RCC 7860 (cell line): ENCODE measurements at regions not wholly inside any gene's neighbourhood (a gene's known extent, or its start where the extent isn't known, plus 50 kb on each side); places are given as distances from the start of the nearest gene placed in this dataset.

Experiments used
- DNase-seq: peaks from one replicate; pipeline ENCODE4 v3.0.0-alpha.2; 2015; ENCODE audit warnings: low spot score
- FAIRE-seq: peaks from 2 replicates; lab custom pipeline; 2012; peaks lifted over from hg19 to GRCh38; lab: Jason Lieb, UNC

- FAIRE-seq (no peak), DNase-seq (no peak)
Measured at GRCh38 chr5:27257696-27258095, 219.3 kb upstream of the CDH9 start.

DNA sequence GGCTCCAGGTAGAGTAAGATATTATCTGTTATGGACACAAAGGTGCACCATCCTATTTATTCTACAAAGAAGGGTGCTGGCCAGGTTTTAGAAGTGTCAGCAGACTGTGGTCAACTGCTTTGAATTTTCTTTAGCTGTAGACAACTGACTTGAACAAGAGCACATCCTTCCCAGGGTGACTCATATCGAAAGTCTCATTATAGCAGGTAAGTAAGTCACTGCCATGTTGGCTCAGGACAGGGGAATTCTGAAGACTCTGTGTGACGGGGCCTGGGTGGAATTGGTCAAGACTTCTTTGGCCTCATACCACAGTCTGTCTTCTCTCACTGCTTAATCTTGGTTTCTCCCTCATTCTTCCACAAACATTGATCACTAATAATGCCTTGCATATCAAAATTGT, 214.5 kb upstream of the CDH9 start:
- DNase-seq (no peak), FAIRE-seq (no peak)

DNA sequence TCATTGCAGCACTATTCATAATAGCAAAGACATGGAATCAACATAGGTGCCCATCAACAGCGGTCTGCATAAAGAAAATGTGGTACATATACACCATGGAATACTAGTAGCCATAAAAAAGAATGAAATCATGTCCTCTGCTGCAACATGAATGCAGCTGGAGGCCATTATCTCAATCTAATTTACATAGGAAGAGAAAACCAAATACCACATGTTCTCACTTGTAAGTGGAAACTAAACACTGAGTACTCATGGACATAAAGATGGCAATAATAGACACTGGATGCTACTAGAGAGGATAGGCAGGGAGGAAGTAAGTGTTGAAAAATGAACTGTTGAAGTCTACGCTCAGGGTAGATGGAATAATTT, 203.9 kb upstream of the CDH9 start:
- FAIRE-seq (no peak), DNase-seq (no peak)

GRCh38 chr5:27241564-27242257, 203.3 kb upstream of the CDH9 start:
- FAIRE-seq = peak; percentile 100
- peak; percentile 98 for DNase-seq

DNA sequence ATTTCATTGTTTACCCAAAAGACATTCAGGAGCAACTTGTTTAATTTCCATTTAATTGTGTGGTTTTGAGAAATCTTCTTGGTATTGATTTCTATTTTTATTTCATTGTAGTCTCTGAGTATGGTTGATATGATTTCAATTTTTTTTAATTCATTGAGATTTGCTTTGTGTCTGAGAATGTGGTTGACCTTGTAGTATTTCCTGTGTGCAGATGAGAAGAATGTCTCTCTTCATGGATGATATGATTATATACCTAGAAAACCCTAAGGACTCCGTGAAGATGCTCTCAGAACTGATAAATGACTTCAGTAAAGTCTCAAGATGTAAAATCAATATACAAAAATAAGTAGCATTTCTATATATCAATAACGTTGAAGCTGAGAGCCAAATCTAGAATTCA, 202.4 kb upstream of the CDH9 start:
- FAIRE-seq = peak; percentile 78
- no peak for DNase-seq

DNA sequence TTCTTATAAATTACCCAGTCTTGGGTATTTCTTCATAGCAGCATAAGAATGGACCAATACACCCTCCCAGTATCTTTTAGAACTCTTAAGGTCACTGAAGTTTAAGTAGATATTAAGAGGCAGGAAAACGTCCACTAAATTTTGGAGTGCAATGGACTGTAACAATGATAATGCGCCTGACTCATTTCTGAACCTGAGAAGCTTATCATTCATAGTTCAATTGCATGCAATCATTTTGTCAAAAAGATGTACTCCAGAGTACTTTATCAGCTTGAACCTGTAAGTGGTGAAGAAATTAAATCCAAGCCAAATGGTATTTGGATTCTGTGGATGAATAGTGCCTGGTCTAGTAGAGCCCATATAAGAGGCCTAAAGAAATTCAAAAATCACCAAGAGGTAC, 196.5 kb upstream of the CDH9 start:
- DNase-seq (no peak), FAIRE-seq (peak; percentile 71)

GRCh38 chr5:27221410-27221809, 183.0 kb upstream of the CDH9 start:
- DNase-seq (no peak), FAIRE-seq (peak; percentile 87)

DNA sequence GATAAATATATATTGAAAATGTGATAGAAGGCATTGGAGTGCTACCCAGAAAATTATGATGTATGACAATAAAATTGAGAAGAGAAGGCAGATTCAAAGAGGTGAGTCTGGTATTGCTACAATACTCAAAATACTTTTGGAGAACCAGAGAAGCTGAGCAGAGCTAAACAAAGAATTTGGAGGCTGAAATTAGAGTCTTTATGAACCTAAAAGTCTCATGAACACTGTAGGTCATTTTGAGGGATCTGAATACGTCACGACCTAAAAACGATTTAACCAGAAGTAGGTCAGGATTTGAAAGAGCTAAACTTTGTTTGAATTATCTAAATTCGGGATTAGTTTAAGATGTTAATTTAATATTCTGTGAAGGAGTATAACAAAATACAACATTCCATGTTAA, 182.4 kb upstream of the CDH9 start:
- FAIRE-seq (no peak), DNase-seq (no peak)

- FAIRE-seq (no peak), DNase-seq (no peak)
Measured at GRCh38 chr5:27217977-27218376, 179.6 kb upstream of the CDH9 start.

DNA sequence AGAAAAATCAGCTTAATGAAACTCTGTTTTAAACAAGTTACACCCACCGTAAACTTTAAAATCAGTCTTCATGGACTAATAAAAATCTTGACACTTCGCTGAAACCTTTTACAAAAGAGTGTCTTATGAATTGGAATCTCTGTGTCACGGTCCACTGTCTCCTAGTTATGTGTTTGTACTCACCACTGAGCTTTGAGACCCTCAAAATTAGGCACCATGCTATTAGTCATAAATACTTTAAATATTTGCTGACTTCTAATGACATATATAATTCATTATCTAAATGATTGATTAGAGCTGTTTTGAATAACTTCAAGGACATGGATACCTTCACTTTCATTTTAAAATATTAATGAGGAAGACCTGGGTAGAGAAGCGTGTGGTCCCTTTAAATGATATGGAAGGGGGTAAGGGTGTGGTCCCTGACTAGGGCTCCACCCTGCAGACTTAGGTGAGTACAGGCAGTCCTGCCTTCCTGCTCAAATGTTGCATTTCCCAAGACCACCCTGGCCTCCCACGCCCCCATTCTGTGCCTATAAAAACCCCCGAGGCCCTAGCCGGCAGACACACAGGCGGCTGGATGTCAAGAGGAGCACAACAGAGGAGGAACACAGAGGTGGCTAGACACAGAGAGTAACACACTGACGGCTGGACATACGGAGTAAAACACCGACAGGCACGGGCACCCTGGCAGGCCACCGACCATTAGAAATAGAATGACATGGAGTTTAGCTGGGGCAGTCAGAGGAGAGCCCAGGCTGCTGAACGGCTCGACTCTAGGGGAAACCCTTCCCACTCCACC, 179.0 kb upstream of the CDH9 start:
- FAIRE-seq = peak; percentile 93
- peak; percentile 71 for DNase-seq

DNA sequence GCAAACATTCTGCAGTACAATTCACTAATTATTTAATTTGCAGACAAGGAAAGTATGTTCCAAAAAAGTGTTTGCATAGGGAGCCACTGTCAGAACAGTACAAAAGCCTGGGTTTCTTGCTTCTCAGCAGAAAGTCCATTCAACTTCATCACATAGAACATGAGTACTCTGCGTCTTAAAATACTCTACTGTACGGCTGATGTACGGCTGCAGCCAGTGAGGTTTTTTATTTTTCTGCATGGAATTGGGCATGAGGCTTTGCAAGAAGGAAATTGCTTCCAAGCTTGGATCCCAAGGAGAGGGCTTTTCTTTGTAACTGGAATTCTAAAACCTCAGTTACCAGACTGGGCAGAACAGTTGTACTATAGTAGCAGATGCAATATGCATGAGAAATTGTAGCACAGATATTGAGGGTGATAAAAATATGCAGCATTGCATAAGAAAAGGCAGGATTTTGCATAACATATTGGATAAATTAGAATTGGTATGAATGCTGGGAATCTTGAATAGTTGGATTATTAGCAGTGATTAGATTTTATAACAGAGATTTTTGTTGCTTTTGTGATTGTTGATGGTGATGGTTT, 178.1 kb upstream of the CDH9 start:
- DNase-seq = no peak
- no peak for FAIRE-seq

DNA sequence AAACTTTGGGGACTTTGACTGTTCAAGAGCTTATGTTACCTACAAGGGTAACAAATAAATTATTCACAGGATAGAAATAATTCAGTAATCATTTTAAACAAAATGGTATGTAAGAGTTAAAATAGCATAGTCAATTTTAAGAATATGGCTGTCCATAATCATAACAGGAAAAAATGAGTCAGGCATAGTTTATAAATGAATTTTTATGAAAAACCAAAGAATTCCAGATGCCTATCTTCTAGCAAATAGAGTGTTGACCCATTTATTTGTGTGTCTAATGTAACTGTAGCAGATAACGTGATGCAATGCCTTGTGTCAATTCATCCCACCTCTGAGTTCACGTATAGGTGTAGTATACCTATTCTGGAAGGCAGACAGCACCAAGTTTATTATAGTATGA, 169.7 kb upstream of the CDH9 start:
- no peak for FAIRE-seq
- no peak for DNase-seq

DNA sequence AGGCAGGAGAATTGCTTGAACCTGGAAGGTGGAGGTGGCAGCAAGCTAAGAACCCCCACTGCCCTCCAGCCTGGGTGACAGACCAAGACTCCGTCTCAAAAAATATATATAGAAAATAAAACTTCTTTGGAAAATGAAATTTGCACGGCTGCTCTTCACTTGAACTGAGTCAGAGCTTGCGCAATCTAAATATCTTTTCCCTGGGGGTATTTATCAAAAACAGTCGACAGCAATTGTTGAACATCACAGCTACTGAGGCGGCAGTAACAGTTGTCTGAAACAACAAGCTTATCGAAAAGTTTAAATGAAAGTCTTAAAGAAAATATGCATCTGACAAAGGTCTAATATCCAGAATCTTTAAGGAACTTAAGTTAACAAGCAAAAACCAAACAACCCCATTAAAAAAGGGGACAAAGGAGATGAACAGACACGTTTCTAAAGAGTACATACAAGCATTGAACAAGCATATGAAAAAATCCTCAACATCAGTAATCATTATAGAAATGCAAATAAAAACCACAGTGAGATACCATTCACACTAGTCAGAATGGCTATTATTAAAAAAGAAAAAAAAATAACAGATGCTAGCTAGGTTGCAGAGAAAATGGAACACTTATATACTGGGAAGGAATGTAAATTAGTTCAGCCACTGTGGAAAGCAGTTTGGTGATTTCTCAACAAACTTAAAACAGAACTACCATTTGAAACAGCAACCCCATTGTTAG, 153.6 kb upstream of the CDH9 start:
- FAIRE-seq (no peak), DNase-seq (no peak)

DNA sequence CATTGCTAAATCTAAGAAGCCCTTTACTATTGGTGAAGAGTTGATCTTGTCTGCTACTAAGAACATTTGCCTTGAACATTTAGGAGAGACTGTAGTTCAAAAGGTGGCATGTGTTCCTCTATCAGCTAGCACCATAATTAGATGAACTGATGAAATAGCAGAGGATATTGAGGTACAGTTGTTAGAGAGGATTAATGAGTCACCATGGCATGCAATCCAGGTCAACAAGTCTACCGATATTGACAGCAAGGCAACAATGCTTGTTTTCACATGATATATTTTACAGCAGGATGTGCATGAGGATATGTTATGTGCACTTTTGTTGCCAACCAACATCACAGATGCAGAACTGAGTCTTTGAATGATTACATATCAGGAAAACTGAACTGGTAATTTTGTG, 134.3 kb upstream of the CDH9 start:
- no peak for FAIRE-seq
- no peak for DNase-seq

GRCh38 chr5:27171761-27172261, 133.4 kb upstream of the CDH9 start:
- FAIRE-seq (no peak), DNase-seq (no peak)

GRCh38 chr5:27158775-27159174, 120.4 kb upstream of the CDH9 start:
- peak; percentile 47 for DNase-seq
- FAIRE-seq = no peak

GRCh38 chr5:27158171-27158570, 119.8 kb upstream of the CDH9 start:
- no peak for FAIRE-seq

GRCh38 chr5:27144456-27144855, 106.1 kb upstream of the CDH9 start:
- peak; percentile 57 for FAIRE-seq

More at GRCh38 chr5:27158171-27158570, 119.8 kb upstream of the CDH9 start:
- no peak for DNase-seq

DNA sequence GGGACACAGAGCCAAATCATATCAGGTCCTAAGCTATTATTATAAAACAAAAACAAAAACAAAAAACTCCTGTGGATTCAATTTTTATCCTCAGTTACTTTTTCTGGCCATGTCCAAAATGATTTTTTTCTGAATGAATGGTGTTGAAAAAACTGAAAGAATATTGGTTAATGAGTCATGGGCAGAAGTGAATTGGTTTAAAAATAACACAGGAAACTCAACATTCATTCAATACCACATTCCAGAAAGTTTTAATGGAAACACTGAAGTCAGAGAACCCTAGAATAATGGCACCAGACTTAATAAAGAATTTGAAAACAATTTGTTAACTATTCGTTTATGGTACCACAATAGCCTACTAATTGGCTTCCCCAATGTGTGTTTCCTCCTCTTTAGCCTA, 102.4 kb upstream of the CDH9 start:
- no peak for DNase-seq
- no peak for FAIRE-seq

More at GRCh38 chr5:27144456-27144855, 106.1 kb upstream of the CDH9 start:
- no peak for DNase-seq

DNA sequence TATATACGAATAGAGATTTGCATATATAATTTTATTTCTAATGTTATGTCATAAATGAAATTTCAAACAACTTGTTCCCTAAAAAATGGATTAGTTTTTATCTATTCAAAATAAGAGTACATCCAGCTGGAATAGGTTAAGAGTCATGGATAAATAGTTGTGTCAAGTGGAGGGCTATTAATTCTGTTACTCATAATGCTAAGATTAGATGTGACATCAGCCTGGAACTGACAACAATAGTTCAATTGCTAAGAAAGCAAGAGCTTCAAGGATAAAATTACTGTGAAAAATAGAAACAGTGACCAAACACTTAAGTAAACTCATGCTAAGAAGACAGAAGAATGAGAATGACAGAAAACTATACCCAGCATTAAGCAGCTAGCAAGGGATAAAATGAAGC, 92.2 kb upstream of the CDH9 start:
- FAIRE-seq (no peak), DNase-seq (no peak)

DNA sequence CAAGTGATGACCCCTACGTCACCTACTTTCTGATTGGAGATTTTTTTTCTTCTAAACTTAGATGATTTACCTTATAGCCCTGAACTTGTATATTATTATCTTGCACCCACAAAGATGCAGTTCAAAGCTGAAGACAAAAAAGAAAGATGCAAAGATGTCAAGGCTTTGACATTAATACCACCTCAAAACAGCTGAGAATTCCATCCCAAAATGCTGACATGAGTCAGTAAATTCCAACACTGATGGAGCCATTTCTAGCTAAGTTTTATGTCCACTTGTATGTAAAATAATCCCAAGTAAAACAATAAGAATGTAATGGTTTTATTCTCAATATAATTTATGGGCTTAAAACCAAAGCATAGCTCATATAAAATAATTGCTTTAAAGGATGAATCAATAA, 91.5 kb upstream of the CDH9 start:
- FAIRE-seq (no peak), DNase-seq (no peak)
